ENCODE measurements at regions not wholly inside any gene's neighbourhood (a gene's known extent, or its start where the extent isn't known, plus 50 kb on each side); places are given as distances from the start of the nearest gene placed in this dataset.

GRCh38 chr4:100288811-100289529 is 98.7 kb upstream of the DDIT4L start:
- TF ChIP-seq REST (IDR thresholded peaks at IDR 0.05; ENCODE audit: insufficient read depth in 1 of 2, low read depth in 2 of 2, low read length in 2 of 2) (no peak), POLR2AphosphoS5 (IDR thresholded peaks at IDR 0.05; ENCODE audit: low read depth, low read length) (no peak), SIN3A (IDR thresholded peaks at IDR 0.05; ENCODE audit: borderline replicate concordance, insufficient read depth, low read length) (no peak)
